ENCODE measurements at regions not wholly inside any gene's neighbourhood (a gene's known extent, or its start where the extent isn't known, plus 50 kb on each side); places are given as distances from the start of the nearest gene placed in this dataset.

DNA sequence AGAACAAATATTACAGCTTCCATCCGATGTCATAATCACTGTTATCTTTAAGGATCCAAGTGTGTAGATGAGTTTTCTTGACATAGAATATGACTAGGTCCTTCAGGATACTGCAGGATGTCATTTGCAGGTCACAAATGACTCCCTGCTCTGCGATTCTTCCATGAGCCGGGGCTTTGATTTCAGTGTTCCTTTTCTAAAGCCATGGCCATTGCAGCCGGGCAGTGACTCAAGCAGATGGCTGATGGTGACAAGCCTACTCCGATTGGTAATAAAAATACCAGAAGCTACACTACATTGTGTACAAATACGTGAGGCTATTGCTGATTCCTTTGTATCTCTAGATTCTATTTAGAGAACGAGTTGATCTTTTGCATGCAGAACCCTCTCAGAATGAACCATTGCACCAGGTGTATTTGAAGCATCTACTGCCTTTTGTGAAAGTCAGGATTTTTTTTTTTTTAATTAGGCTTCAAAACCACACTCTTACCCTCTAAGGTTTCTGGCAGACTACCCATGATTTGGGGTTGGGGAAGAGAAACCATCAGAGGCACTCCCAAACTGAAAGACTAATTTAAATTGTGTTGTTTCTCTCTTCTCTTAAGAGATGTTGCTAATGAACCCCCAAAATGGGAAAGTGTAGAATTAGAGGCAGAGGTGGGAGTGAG, 271.0 kb upstream of the ADRA1B start:
- H3K27ac ChIP-seq: no peak overlapping the region
- no peaks in the 10 kb centered on the region for H3K27me3 ChIP-seq
- H3K36me3 ChIP-seq: no peaks in the 10 kb centered on the region
- H3K9me3 ChIP-seq (replicated peaks): no peaks in the 10 kb centered on the region
- H3K4me3 ChIP-seq: no peak overlapping the region
- no peak for DNase-seq
- H3K4me1 ChIP-seq: no peaks in the 10 kb centered on the region

DNA sequence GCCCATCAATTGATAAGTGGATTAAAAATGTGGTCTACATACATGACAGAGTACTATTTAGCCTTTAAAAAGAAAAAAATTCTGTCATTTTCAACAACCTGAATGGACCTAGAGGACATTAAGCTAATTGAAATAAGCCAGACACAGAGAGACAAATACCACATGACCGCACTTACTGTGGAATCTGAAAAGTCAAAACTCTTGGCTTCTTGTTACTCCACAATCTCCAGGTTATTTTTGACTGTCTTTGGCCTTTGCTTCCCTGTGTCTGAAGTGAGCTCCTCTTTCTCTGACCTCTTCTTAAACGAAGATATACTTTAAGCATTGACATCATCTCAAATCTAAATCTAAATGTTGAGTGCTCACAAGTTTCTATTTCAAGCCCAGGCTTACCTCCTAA, 265.5 kb upstream of the ADRA1B start:
- Histone ChIP-seq H3K27me3 (no peaks in the 10 kb centered on the region), H3K36me3 (no peaks in the 10 kb centered on the region), H3K4me3 (no peak overlapping the region), H3K27ac (no peak overlapping the region), H3K9me3 (replicated peaks) (no peaks in the 10 kb centered on the region), H3K4me1 (no peaks in the 10 kb centered on the region)
- DNase-seq: no peak

DNA sequence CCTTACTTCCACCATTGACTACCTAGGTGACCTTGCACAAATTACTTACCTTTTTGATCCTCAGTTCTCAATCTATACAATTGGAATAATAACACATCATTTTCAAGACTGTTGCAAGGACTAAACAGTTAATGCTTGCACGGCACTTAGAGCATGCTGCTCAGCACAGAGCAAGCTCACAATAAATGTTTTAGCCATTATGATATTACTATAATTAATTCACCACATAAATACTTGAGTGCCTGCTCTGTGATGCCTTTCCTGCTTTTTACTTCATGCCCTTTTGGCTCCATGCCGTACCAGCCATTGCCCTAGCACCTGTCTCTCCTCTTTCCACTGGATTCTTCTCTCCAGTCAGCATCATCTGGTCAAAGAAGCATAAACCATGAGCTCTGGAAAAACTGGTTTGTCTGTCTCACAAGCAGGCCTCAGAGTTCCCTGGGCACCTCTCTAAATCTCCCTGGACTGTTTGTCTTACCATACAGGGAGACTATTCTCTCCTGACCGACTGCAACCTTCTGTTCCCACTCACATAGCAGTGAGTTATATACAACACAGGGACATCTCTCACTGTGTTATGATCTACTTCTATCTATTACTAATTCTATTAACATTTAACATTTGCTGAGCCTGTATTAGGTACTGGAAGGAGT, 260.4 kb upstream of the ADRA1B start:
- H3K4me3 ChIP-seq: no peak overlapping the region
- no peaks in the 10 kb centered on the region for H3K27me3 ChIP-seq
- no peak overlapping the region for H3K27ac ChIP-seq
- no peaks in the 10 kb centered on the region for H3K36me3 ChIP-seq
- 0 out of 2 replicates have a peak, but pooled peaks cover 2% of the 10 kb centered on the region for H3K4me1 ChIP-seq
- no peak for DNase-seq
- H3K9me3 ChIP-seq (replicated peaks): no peaks in the 10 kb centered on the region

DNA sequence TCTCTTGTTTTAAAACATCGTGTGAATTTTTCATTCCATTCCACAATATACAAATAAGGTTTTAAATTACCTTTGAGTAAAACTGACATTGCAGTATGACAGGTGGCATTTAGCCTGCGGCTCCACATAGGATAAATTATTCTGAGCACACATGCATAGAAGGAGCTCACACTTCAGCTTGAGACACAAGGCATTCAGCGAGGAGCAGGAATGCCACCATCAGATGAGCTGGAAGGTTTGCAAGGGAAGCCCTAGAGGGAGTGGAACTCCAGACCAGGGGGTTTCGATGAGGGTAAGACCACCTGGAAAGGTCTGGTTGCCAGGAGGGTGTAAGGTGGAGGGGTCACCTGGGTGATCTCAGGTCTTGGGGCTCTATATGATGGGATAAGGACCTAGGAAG, 259.0 kb upstream of the ADRA1B start:
- Histone ChIP-seq H3K9me3 (replicated peaks) (no peaks in the 10 kb centered on the region), H3K27ac (no peak overlapping the region), H3K4me1 (0 out of 2 replicates have a peak, but pooled peaks cover 2% of the 10 kb centered on the region), H3K36me3 (no peaks in the 10 kb centered on the region), H3K27me3 (no peaks in the 10 kb centered on the region), H3K4me3 (no peak overlapping the region)
- peak in 1 of 2 experiments; percentile 28 for DNase-seq

DNA sequence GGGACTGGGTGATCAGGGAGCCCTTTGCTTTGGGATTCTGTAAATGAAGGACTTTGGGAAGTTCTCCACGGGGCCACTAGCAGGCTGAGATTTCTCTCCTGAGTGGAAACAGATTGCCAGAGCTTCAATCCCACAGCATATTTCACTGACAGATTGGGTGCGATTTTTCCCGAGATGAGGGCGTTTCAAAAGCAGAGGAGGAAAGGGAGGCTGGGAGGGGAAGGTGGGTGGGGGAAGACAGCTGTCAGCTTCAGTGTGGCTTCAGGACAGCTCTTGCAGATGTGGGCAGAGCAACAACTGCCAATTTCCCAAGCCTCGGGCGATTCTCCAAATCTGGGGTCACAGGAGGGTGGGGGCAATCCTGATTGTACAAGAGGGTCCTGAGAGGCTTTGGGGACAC, 258.5 kb upstream of the ADRA1B start:
- H3K36me3 ChIP-seq: no peaks in the 10 kb centered on the region
- H3K4me3 ChIP-seq: no peak overlapping the region
- no peak overlapping the region for H3K27ac ChIP-seq
- 0 out of 2 replicates have a peak, but pooled peaks cover 2% of the 10 kb centered on the region for H3K4me1 ChIP-seq
- peak; percentile 28 to 59 for DNase-seq
- no peaks in the 10 kb centered on the region for H3K27me3 ChIP-seq
- no peaks in the 10 kb centered on the region for H3K9me3 ChIP-seq (replicated peaks)

DNA sequence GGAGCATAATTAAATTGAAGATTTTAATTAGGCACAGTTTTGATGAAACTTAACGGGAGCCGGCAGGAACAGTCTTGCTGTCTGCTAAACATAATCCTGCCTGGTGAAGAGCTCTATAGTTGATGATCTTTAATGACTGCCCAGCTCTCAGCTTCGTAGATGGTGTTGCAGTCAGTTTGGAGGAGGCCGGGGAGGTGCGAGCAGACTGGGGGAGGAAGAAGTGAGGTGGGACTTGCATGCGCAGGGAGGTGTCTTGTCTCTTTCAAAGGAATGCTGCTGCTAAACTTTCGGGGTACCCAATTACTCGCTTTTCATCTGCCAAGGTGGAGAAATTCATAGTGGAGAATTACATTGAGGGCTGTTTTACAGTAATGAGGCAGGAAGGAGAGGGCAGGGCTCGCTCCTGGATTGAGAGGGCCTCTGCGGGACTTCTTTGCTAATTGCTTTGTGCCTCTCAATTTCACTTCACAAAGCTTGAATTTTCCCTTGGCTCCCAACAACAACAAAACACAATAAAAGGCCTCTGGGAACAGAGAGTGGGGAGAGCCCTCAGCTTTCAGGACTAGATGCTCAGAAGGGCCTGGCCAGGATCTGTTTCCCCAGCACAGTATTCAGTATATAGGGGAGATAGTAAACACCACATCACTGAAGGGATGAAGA, 257.9 kb upstream of the ADRA1B start:
- no peak overlapping the region for H3K4me3 ChIP-seq
- H3K27ac ChIP-seq: no peak overlapping the region
- DNase-seq: no peak
- no peaks in the 10 kb centered on the region for H3K36me3 ChIP-seq
- H3K4me1 ChIP-seq: 0 out of 2 replicates have a peak, but pooled peaks cover 2% of the 10 kb centered on the region
- no peaks in the 10 kb centered on the region for H3K9me3 ChIP-seq (replicated peaks)
- H3K27me3 ChIP-seq: no peaks in the 10 kb centered on the region

DNA sequence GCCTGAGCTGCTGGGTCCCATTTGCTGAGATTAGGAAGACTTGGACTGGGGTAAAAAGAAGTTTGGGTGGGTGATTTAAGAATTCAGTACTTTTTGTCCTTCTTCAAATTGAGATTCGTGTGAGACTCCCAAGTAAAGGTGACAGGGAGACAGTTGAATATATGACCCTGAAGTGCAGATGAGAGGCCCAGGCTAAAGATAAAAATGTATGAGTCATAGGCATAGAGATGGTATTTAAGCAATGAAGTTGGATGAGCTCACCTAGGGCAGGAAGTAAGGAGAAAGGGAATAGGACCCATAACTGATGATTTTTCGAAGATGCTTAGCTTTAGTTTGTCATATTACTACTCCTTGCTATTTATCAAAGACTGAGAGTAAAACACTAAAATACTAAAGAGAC, 255.9 kb upstream of the ADRA1B start:
- Histone ChIP-seq H3K4me1 (0 out of 2 replicates have a peak, but pooled peaks cover 2% of the 10 kb centered on the region), H3K4me3 (no peak overlapping the region), H3K36me3 (no peaks in the 10 kb centered on the region), H3K27ac (no peak overlapping the region), H3K27me3 (no peaks in the 10 kb centered on the region), H3K9me3 (replicated peaks) (no peaks in the 10 kb centered on the region)
- no peak for DNase-seq

DNA sequence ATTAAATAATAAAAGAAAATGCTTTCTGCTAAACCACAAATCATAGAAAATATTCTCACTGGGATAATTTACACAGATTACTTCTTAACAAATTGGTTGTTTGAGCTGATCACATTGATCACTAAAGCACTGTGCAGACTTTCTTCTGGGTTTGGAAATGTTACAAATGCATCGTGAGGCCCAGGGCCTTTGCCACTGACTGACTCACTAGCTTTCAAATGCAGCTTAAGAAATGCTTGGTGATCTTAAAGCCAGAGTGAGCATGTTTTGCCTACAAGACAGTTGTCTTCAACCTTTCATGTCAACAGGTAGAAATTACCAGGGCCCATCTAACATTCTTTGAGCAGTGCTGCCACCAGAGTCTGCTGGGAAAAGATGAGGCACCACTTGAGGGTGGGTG, 252.3 kb upstream of the ADRA1B start:
- no peak for DNase-seq
- H3K4me1 ChIP-seq: no peaks in the 10 kb centered on the region
- H3K27ac ChIP-seq: no peak overlapping the region
- no peaks in the 10 kb centered on the region for H3K36me3 ChIP-seq
- no peaks in the 10 kb centered on the region for H3K27me3 ChIP-seq
- H3K4me3 ChIP-seq: no peak overlapping the region
- H3K9me3 ChIP-seq (replicated peaks): no peaks in the 10 kb centered on the region

DNA sequence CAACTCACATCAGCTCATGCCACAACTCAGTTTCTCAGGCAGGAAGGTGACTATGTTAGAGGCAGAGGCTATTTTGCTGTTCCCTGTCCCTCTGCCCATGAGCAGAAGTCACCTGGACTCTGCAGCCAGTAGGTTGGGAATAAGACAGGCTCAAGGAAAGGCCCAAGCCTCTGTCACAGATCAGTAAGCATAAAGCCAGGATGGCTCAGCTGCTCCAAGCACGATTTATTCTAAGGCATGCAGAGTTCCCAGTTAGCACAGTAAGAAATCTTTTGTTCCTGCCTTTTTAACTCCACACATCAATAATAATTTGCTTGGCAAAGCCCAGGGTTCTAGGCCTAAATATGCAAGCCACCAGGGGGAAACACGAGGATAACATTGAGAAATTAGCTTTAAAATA, 249.0 kb upstream of the ADRA1B start:
- DNase-seq: no peak
- Histone ChIP-seq H3K9me3 (replicated peaks) (no peaks in the 10 kb centered on the region), H3K4me3 (no peak overlapping the region), H3K36me3 (no peaks in the 10 kb centered on the region), H3K4me1 (no peaks in the 10 kb centered on the region), H3K27ac (no peak overlapping the region), H3K27me3 (no peaks in the 10 kb centered on the region)

DNA sequence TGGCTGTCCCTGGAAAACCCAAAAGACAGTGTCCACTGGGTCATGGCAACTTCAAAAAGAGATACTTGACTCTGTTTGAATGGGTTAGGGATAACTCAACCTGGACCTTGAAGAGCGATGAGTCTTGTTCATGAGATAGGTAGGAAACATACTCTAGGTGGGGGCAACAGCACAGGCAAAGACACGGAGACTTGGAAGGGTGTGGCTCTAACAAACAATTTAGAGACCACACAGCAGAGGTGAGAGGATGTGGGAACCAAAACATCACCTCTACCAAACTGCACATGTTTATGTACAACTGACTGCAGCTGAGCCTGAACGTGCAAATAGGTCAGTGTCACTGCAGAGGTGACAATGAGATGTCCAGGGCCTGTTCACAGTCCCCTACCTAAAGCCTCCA, 247.7 kb upstream of the ADRA1B start:
- Histone ChIP-seq H3K4me1 (no peaks in the 10 kb centered on the region), H3K36me3 (no peaks in the 10 kb centered on the region), H3K27me3 (no peaks in the 10 kb centered on the region), H3K27ac (no peak overlapping the region), H3K9me3 (replicated peaks) (no peaks in the 10 kb centered on the region), H3K4me3 (no peak overlapping the region)
- no peak for DNase-seq

DNA sequence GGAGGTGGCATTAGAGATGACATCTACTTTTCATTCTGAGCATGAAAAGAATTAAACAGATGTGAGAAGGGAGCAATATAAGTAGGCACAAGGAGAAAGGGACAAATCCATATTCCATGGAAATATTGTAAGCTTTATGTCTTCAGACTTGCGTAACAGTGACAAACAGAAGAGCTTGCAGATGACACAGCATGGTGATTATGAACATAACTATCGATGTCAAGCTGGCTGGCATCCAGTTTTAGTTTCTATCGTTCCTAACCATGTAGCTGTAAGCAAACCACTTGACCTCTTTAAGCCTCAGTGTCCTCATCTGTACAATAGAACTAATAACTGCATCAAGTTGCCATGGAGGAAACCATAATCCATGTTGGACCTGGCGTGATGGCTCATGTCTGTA, 246.7 kb upstream of the ADRA1B start:
- H3K27me3 ChIP-seq: no peaks in the 10 kb centered on the region
- no peaks in the 10 kb centered on the region for H3K36me3 ChIP-seq
- H3K27ac ChIP-seq: no peak overlapping the region
- H3K4me3 ChIP-seq: no peak overlapping the region
- H3K4me1 ChIP-seq: no peaks in the 10 kb centered on the region
- no peak for DNase-seq
- no peaks in the 10 kb centered on the region; the same call in 1 of the 2 replicates for H3K9me3 ChIP-seq (replicated peaks)

DNA sequence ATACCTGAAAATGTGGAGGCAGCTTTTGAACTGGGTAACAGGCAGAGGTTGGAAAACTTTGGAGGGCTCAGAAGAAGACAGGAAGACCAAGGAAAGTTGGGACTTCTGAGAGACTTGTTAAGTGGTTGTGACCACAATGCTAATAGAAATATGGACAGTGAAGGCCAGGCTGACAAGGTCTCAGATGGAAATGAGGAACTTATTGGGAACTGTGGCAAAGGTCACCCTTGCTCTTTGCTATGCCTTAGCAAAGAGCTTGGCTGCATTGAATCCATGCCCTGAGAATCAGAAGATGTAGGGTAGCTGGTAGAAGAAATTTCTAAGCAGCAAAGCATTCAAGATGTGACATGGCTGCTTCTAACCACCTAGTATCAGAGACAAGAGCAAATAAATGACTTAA, 244.4 kb upstream of the ADRA1B start:
- Histone ChIP-seq H3K9me3 (replicated peaks) (no peaks in the 10 kb centered on the region; the same call in 1 of the 2 replicates), H3K36me3 (no peaks in the 10 kb centered on the region), H3K27me3 (no peaks in the 10 kb centered on the region), H3K27ac (no peak overlapping the region), H3K4me3 (no peak overlapping the region), H3K4me1 (no peaks in the 10 kb centered on the region)
- no peak for DNase-seq

DNA sequence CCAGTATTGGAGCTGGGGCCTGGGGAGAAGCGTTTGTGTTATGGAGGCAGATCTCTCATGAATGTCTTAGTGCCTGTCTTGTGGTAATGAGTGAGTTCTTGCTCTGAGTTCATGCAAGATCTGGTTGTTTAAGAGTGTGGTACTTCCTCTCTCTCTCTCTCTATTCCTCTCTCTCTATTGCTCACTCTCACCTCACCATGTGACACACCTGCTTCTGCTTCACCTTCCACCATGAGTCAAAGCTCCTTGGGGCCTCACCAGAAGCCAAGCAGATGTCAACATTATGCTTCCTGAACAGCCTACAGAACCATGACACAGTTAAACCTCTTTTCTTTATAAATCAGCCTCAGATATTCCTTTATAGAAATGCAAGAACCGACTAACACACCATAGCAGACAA, 242.7 kb upstream of the ADRA1B start:
- Histone ChIP-seq H3K27ac (no peak overlapping the region), H3K4me1 (no peaks in the 10 kb centered on the region), H3K36me3 (no peaks in the 10 kb centered on the region), H3K4me3 (no peak overlapping the region), H3K27me3 (no peaks in the 10 kb centered on the region), H3K9me3 (replicated peaks) (no peaks in the 10 kb centered on the region; the same call in 1 of the 2 replicates)
- no peak for DNase-seq

DNA sequence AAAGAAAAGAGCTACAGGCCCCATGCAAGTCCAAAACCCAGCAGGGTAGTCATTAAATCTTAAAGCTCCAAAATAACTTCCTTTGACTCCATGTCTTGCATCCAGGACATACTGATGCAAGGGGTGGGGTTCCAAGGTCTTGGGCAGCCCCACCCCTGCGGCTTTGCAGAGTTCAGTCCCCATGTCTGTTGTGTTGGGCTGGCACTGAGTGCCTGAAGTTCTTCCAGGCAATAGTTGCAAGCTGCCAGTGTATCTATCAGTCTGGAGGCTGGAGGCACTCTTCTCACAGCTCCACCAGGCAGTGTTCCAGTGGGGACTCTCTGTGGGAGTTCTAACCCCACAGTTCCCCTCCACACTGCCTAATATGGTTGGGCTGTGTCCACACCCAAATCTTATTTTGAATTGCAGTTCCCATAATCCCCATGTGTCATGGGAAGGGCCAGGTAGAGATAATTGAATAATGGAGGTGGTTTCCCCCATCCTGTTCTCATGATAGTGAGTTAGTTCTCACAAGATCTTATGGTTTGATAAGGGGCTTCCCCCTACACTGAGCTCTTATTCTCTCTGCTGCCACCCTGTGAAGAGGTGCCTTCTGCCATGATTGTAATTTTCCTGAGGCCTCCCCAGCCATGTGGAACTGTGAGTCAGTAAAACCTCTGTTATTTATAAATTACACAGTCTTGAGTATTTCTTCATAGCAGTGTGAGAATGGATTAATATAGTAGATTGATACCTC, 237.5 kb upstream of the ADRA1B start:
- Histone ChIP-seq H3K4me3 (no peak overlapping the region), H3K4me1 (no peaks in the 10 kb centered on the region), H3K27ac (no peak overlapping the region), H3K27me3 (no peaks in the 10 kb centered on the region), H3K9me3 (replicated peaks) (no peaks in the 10 kb centered on the region; the same call in 1 of the 2 replicates), H3K36me3 (no peaks in the 10 kb centered on the region)
- DNase-seq: no peak

DNA sequence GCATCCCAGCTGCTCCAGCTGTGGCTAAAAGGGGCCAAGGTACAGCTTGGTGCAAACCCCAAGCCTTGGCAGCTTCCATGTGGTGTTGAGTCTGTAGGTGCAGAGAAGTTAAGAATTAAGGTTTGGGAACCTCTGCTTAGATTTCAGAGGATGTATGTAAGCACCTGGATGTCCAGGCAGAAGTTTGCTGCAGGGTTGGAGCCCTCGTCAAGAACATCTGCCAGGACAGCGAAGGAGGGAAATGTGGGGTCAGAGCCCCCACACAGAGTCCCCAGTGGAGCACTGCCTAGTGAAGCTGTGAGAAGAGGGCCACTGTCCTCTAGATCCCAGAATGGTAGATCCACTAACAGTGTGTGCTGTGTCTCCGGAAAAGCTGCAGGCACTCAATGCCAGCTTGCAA, 236.2 kb upstream of the ADRA1B start:
- no peak overlapping the region for H3K27ac ChIP-seq
- H3K4me3 ChIP-seq: no peak overlapping the region
- no peaks in the 10 kb centered on the region for H3K27me3 ChIP-seq
- H3K36me3 ChIP-seq: no peaks in the 10 kb centered on the region
- no peaks in the 10 kb centered on the region for H3K9me3 ChIP-seq (replicated peaks)
- no peaks in the 10 kb centered on the region for H3K4me1 ChIP-seq
- no peak for DNase-seq

Data from SJCRH30 (cell line).